ENCODE measurements at regions not wholly inside any gene's neighbourhood (a gene's known extent, or its start where the extent isn't known, plus 50 kb on each side); places are given as distances from the start of the nearest gene placed in this dataset.

DNA sequence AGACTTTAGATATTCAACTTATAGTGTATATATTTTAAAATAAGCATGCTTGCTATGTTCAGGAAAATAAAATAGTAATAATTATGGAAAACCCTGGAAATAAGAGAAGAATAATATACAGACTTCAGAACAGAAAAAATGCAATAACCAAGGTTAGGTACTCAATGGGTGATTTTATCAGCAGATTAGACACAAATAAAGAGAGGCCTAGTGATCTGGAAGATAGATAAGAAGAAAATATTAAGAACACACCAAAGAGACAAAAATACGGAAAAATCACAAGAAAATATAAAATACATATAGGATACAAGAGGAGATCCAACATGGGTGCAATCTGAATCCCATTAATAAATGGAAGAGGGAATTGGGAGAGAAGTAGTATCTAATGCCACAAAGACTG is 1348.5 kb upstream of the WWC1 start:
- no peaks in the 10 kb centered on the region for H3K9me3 ChIP-seq (ENCODE audit: low read depth, low read length)
- no peak overlapping the region for H3K4me2 ChIP-seq (ENCODE audit: insufficient read depth, low read length)
- H3K36me3 ChIP-seq (ENCODE audit: insufficient read depth, low read length), result no peaks in the 10 kb centered on the region
- no peak overlapping the region for H2AFZ ChIP-seq (ENCODE audit: low read length)
- TF ChIP-seq, protein P1, sequence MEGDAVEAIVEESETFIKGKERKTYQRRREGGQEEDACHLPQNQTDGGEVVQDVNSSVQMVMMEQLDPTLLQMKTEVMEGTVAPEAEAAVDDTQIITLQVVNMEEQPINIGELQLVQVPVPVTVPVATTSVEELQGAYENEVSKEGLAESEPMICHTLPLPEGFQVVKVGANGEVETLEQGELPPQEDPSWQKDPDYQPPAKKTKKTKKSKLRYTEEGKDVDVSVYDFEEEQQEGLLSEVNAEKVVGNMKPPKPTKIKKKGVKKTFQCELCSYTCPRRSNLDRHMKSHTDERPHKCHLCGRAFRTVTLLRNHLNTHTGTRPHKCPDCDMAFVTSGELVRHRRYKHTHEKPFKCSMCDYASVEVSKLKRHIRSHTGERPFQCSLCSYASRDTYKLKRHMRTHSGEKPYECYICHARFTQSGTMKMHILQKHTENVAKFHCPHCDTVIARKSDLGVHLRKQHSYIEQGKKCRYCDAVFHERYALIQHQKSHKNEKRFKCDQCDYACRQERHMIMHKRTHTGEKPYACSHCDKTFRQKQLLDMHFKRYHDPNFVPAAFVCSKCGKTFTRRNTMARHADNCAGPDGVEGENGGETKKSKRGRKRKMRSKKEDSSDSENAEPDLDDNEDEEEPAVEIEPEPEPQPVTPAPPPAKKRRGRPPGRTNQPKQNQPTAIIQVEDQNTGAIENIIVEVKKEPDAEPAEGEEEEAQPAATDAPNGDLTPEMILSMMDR (IDR thresholded peaks at IDR 0.05; ENCODE audit: extremely low read depth, low read depth, low read length), result no peak
- H3K27ac ChIP-seq (ENCODE audit: low read depth, low read length), result no peak overlapping the region
- no peaks in the 10 kb centered on the region for H4K20me1 ChIP-seq (ENCODE audit: insufficient read depth, low read length)
- H3K4me1 ChIP-seq (ENCODE audit: insufficient read depth, low read length), result no peaks in the 10 kb centered on the region
- no peaks in the 10 kb centered on the region for H3K79me2 ChIP-seq (ENCODE audit: insufficient read depth, low read length)
- H3K4me3 ChIP-seq (ENCODE audit: insufficient read depth, low read length), result no peak overlapping the region
- no peak for DNase-seq (ENCODE audit: insufficient read length, low spot score, missing footprints)
- no peaks in the 10 kb centered on the region for H3K27me3 ChIP-seq (ENCODE audit: insufficient read depth, low read length)

DNA sequence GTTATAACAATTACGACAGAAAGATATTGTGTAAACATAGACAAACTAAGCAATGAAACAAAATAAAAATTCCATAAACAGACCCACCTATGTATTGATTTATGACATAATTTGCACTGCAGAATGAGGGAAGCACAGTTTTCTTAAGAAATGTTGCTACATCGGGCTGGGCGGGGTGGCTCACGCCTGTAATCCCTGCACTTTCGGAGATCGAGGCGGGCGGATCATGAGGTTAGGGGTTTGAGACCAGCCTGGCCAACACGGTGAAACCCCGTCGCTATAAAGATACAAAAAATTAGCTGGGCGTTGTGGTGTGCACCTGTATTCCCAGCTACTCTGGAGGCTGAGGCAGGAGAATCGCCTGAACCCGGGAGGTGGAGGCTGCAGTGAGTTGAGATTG is 1344.4 kb upstream of the WWC1 start:
- H3K27me3 ChIP-seq (ENCODE audit: insufficient read depth, low read length), result no peaks in the 10 kb centered on the region
- H4K20me1 ChIP-seq (ENCODE audit: insufficient read depth, low read length), result no peaks in the 10 kb centered on the region
- no peaks in the 10 kb centered on the region for H3K79me2 ChIP-seq (ENCODE audit: insufficient read depth, low read length)
- no peak overlapping the region for H3K4me2 ChIP-seq (ENCODE audit: insufficient read depth, low read length)
- H2AFZ ChIP-seq (ENCODE audit: low read length), result no peak overlapping the region
- no peak overlapping the region for H3K4me3 ChIP-seq (ENCODE audit: insufficient read depth, low read length)
- no peaks in the 10 kb centered on the region for H3K36me3 ChIP-seq (ENCODE audit: insufficient read depth, low read length)
- no peak overlapping the region for H3K27ac ChIP-seq (ENCODE audit: low read depth, low read length)
- H3K4me1 ChIP-seq (ENCODE audit: insufficient read depth, low read length), result no peaks in the 10 kb centered on the region
- no peaks in the 10 kb centered on the region for H3K9me3 ChIP-seq (ENCODE audit: low read depth, low read length)
- TF ChIP-seq, protein P1 (IDR thresholded peaks at IDR 0.05; ENCODE audit: extremely low read depth, low read depth, low read length), result no peak
- DNase-seq (ENCODE audit: insufficient read length, low spot score, missing footprints), result no peak

DNA sequence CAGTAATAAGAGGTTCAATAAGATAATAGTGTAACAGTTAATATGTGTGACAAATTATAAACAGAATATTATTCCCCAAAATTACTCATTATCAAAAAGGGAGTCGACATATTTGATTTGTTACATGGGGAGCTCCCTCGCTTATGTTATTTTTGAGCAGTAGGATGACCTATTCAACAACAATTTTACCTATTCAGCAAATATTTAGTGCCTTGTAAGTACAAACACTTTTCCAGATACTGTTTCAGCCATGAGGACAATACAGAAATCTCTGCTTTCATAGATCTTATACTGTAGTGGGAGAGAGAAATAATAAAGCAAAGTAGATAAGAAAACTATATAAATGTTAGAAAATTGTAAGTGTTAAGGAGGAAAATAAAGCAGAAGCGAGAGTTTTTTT is 1342.8 kb upstream of the WWC1 start:
- H4K20me1 ChIP-seq (ENCODE audit: insufficient read depth, low read length), result no peaks in the 10 kb centered on the region
- TF ChIP-seq, protein P1 (IDR thresholded peaks at IDR 0.05; ENCODE audit: extremely low read depth, low read depth, low read length), result no peak
- H3K9me3 ChIP-seq (ENCODE audit: low read depth, low read length), result no peaks in the 10 kb centered on the region
- no peak overlapping the region for H3K27ac ChIP-seq (ENCODE audit: low read depth, low read length)
- H3K4me3 ChIP-seq (ENCODE audit: insufficient read depth, low read length), result no peak overlapping the region
- no peaks in the 10 kb centered on the region for H3K36me3 ChIP-seq (ENCODE audit: insufficient read depth, low read length)
- no peak overlapping the region for H2AFZ ChIP-seq (ENCODE audit: low read length)
- H3K79me2 ChIP-seq (ENCODE audit: insufficient read depth, low read length), result no peaks in the 10 kb centered on the region
- DNase-seq (ENCODE audit: insufficient read length, low spot score, missing footprints), result no peak
- H3K27me3 ChIP-seq (ENCODE audit: insufficient read depth, low read length), result no peaks in the 10 kb centered on the region
- H3K4me1 ChIP-seq (ENCODE audit: insufficient read depth, low read length), result no peaks in the 10 kb centered on the region
- no peak overlapping the region for H3K4me2 ChIP-seq (ENCODE audit: insufficient read depth, low read length)

DNA sequence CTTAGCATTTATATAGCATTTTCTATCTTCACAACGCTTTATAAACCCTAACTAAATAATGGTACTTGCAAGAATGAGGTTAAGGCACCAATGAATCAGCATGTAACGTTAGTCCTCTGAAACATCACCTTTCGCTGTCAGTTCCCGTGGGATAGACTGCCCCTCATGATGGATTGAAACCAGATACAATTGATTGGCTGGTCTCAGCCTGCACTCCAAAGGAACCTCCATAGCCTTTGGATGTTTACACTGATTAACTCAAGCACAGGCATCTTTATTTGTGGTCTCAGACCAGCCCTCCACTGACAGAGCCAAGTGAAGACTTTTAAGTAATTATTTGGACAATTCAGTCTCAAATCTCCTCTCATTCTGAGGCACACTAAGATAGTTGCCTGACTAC is 1339.4 kb upstream of the WWC1 start:
- no peaks in the 10 kb centered on the region for H4K20me1 ChIP-seq (ENCODE audit: insufficient read depth, low read length)
- no peak for DNase-seq (ENCODE audit: insufficient read length, low spot score, missing footprints)
- no peaks in the 10 kb centered on the region for H3K9me3 ChIP-seq (ENCODE audit: low read depth, low read length)
- H3K79me2 ChIP-seq (ENCODE audit: insufficient read depth, low read length), result no peaks in the 10 kb centered on the region
- no peak overlapping the region for H2AFZ ChIP-seq (ENCODE audit: low read length)
- H3K36me3 ChIP-seq (ENCODE audit: insufficient read depth, low read length), result no peaks in the 10 kb centered on the region
- H3K4me3 ChIP-seq (ENCODE audit: insufficient read depth, low read length), result no peak overlapping the region
- no peaks in the 10 kb centered on the region for H3K27me3 ChIP-seq (ENCODE audit: insufficient read depth, low read length)
- H3K4me1 ChIP-seq (ENCODE audit: insufficient read depth, low read length), result no peaks in the 10 kb centered on the region
- TF ChIP-seq, protein P1 (IDR thresholded peaks at IDR 0.05; ENCODE audit: extremely low read depth, low read depth, low read length), result no peak
- no peak overlapping the region for H3K27ac ChIP-seq (ENCODE audit: low read depth, low read length)
- H3K4me2 ChIP-seq (ENCODE audit: insufficient read depth, low read length), result no peak overlapping the region
